ENCODE measurements at regions not wholly inside any gene's neighbourhood (a gene's known extent, or its start where the extent isn't known, plus 50 kb on each side); places are given as distances from the start of the nearest gene placed in this dataset.

DNA sequence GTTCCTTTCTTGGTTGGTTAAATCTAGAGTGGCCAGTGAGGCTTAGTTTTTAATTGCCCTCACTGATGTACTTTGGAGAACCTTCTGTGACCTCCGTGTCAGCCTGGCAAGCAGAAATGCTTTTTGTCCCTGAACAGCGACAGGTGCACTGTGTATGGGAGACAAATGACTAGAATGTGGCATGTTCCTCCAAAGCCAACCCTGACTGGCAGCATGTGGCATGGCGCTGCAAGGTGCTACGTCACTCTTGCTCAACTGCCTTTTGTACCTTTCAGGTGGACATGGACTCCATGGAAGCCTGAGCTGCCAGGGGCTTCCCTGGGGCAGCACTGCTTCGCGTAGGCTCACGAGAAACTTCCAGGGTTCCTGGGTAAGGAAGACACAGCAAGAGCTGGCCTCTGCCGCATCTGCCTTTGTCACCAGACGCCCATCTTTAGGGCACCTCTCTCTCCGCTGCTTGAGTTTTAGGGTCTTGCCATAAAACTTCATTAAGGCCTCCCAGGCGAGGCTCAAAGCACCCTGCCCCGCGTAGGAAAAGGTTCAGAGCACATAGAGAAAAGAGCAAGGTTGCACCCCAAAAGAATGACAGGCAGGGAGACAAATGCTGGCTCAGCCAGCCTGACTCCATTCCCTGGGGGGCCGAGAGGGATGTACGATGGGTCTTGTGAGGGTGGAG is 167.1 kb upstream of the SOX1 start:
- no peaks in the 10 kb centered on the region for H3K4me1 ChIP-seq (ENCODE audit: control insufficient read depth in 2 of 2, insufficient read depth in 2 of 2, low read length in 2 of 2)
- Mint-ChIP-seq H3K4me3 (no peak overlapping the region), H3K27ac (no peak overlapping the region)

DNA sequence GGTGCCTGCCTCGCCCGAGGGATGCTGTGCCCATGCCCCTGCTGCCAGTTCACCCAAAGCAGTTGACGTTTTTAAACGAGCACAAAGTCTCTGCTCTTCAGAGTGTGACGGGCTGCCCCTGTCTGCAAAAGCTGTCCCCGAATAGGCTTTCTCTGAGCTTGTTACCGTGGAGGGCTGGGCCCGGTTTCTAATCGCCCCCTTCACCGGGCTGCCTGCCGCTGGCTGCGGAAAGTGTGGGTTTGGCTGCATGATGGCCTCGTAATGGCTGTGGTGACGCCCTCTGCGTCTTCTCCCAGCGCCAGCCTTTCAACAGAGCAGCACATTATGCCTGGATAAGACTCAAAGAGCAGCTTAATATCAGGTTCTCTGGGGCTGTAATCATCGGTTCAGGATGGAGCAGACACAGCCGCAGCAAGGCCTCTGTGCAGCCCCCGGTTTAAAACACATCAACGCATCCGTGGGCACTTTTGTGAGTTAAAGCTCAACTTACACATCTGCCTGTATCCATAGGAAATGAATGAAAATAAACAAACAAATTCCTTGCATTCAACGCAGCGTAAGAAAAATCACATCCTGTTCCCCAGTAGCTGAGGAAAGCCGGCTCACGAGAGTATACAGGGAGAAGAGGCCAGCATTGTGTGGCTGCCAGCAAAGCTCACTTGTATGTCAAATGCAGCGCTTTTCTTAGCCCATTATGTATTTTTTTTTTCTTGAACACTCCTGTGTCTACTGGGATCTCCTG is 166.4 kb upstream of the SOX1 start:
- Histone ChIP-seq H3K9me3 (ENCODE audit: control insufficient read depth in 2 of 3, low read length in 3 of 3) (no peaks in the 10 kb centered on the region), H3K27me3 (ENCODE audit: control insufficient read depth in 2 of 2, insufficient read depth in 2 of 2, low read length in 2 of 2) (no peaks in the 10 kb centered on the region), H3K4me1 (ENCODE audit: control insufficient read depth in 2 of 2, insufficient read depth in 2 of 2, low read length in 2 of 2) (no peaks in the 10 kb centered on the region), H3K4me3 (ENCODE audit: low read length) (no peak overlapping the region), H3K27ac (ENCODE audit: low read depth, low read length) (no peak overlapping the region), H3K36me3 (ENCODE audit: control insufficient read depth in 2 of 3, insufficient read depth in 3 of 3, low read length in 3 of 3) (no peaks in the 10 kb centered on the region)
- Mint-ChIP-seq H3K27ac (no peak overlapping the region), H3K4me1 (peaks cover 0 to 2% (median 0%) of the 10 kb centered on the region in 7 donors), H3K27me3 (peaks cover 0 to 31% (median 19%) of the 10 kb centered on the region in 5 donors), H3K36me3 (no peaks in the 10 kb centered on the region), H3K9me3 (peaks cover 0 to 7% (median 0%) of the 10 kb centered on the region in 11 donors), H3K4me3 (no peak overlapping the region)
- no peak for ATAC-seq
- ChIA-PET CTCF (no interaction called here), POLR2A (no interaction called here)
- DNase-seq, result no peak
- intact Hi-C loops (cut with micrococcal nuclease), result no loop called here

More for the DNA sequence above, 167.1 kb upstream of the SOX1 start:
- no peak for DNase-seq
- Mint-ChIP-seq H3K9me3 (peaks cover 0 to 7% (median 2%) of the 10 kb centered on the region in 11 donors), H3K27me3 (peaks cover 0 to 34% (median 22%) of the 10 kb centered on the region in 5 donors), H3K36me3 (no peaks in the 10 kb centered on the region), H3K4me1 (no peaks in the 10 kb centered on the region)
- no peak overlapping the region for H3K4me3 ChIP-seq (ENCODE audit: low read length)
- H3K9me3 ChIP-seq (ENCODE audit: control insufficient read depth in 2 of 3, low read length in 3 of 3), result no peaks in the 10 kb centered on the region
- no peaks in the 10 kb centered on the region for H3K27me3 ChIP-seq (ENCODE audit: control insufficient read depth in 2 of 2, insufficient read depth in 2 of 2, low read length in 2 of 2)
- no peaks in the 10 kb centered on the region for H3K36me3 ChIP-seq (ENCODE audit: control insufficient read depth in 2 of 3, insufficient read depth in 3 of 3, low read length in 3 of 3)
- CTCF ChIA-PET, result no interaction called here
- no peak for ATAC-seq
- intact Hi-C loops (cut with micrococcal nuclease), result no loop called here
- no peak overlapping the region for H3K27ac ChIP-seq (ENCODE audit: low read depth, low read length)
- POLR2A ChIA-PET, result no interaction called here

DNA sequence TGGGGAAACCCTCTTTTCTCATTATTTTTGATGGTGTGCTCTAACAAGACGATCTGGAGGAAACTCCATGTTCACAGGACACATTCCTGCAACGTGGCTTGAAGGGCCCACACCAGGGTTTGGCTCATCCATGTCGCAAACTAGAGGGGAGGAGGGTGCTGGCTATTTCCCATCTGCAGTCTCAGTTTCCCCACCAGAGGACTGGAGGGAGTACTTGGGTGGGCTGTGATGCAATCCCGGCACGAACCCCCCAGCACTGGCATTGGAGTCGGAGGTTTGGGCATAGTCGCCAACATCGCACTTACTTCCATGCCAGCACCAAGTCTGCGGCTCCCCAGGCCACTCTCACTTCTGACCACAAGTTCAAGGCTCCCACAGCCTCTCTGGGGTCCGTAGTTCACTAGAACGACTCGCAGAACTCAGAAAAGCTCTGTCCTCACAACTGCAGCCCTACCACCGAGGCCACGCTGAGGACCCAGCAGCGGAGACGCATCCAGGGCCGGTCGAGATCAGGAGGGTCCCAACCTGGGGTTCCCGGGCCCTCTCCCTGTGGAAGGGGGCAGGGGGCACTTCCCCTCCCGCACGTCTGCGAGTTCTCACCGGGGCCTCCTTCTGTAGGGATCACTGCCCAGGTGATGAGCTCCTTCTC is 165.6 kb upstream of the SOX1 start:
- no peak for ATAC-seq
- Histone ChIP-seq H3K27me3 (ENCODE audit: control insufficient read depth in 2 of 2, insufficient read depth in 2 of 2, low read length in 2 of 2) (no peaks in the 10 kb centered on the region), H3K4me1 (ENCODE audit: control insufficient read depth in 2 of 2, insufficient read depth in 2 of 2, low read length in 2 of 2) (no peaks in the 10 kb centered on the region), H3K9me3 (ENCODE audit: control insufficient read depth in 2 of 3, low read length in 3 of 3) (no peaks in the 10 kb centered on the region), H3K36me3 (ENCODE audit: control insufficient read depth in 2 of 3, insufficient read depth in 3 of 3, low read length in 3 of 3) (no peaks in the 10 kb centered on the region), H3K27ac (ENCODE audit: low read depth, low read length) (no peak overlapping the region), H3K4me3 (ENCODE audit: low read length) (no peak overlapping the region)
- DNase-seq, result no peak
- Mint-ChIP-seq H3K27ac (no peak overlapping the region), H3K9me3 (peaks cover 0 to 3% (median 0%) of the 10 kb centered on the region in 11 donors), H3K36me3 (no peaks in the 10 kb centered on the region), H3K4me3 (no peak overlapping the region), H3K27me3 (peaks cover 0 to 22% (median 11%) of the 10 kb centered on the region in 5 donors), H3K4me1 (peaks cover 0 to 3% (median 0%) of the 10 kb centered on the region in 7 donors)
- CTCF ChIA-PET, result no interaction called here
- intact Hi-C loops (cut with micrococcal nuclease), result no loop called here
- POLR2A ChIA-PET, result no interaction called here

DNA sequence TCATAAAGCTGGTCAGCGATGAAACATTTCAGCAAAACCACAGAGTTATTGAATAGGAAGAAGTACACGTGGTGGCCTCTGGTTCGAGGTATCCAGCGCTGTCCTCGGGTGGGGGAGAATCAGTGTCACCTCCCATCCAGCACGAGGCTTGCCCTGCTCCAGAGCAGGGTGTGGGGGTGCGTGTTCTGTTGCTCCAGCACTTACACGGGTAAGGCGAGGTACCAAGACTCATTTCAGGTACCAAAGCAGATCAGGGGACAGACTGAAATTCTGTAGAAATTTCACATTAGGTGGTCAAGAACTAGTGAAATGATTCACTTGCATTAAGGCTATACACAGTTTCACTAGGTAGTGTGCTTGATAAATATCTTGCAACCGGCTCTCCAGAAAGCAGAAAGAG is 164.2 kb upstream of the SOX1 start:
- Mint-ChIP-seq H3K36me3 (no peaks in the 10 kb centered on the region), H3K27me3 (peaks cover 0 to 19% (median 5%) of the 10 kb centered on the region in 5 donors), H3K4me1 (peaks cover 0 to 3% (median 0%) of the 10 kb centered on the region in 7 donors), H3K9me3 (peaks cover 0 to 3% (median 0%) of the 10 kb centered on the region in 11 donors), H3K4me3 (no peak overlapping the region), H3K27ac (no peak overlapping the region)
- intact Hi-C loops (cut with micrococcal nuclease), result no loop called here
- ATAC-seq, result no peak
- Histone ChIP-seq H3K4me1 (ENCODE audit: control insufficient read depth in 2 of 2, insufficient read depth in 2 of 2, low read length in 2 of 2) (no peaks in the 10 kb centered on the region), H3K36me3 (ENCODE audit: control insufficient read depth in 2 of 3, insufficient read depth in 3 of 3, low read length in 3 of 3) (no peaks in the 10 kb centered on the region), H3K27ac (ENCODE audit: low read depth, low read length) (no peak overlapping the region), H3K9me3 (ENCODE audit: control insufficient read depth in 2 of 3, low read length in 3 of 3) (no peaks in the 10 kb centered on the region), H3K27me3 (ENCODE audit: control insufficient read depth in 2 of 2, insufficient read depth in 2 of 2, low read length in 2 of 2) (no peaks in the 10 kb centered on the region), H3K4me3 (ENCODE audit: low read length) (no peak overlapping the region)
- CTCF ChIA-PET, result no interaction called here
- POLR2A ChIA-PET, result no interaction called here
- no peak for DNase-seq

DNA sequence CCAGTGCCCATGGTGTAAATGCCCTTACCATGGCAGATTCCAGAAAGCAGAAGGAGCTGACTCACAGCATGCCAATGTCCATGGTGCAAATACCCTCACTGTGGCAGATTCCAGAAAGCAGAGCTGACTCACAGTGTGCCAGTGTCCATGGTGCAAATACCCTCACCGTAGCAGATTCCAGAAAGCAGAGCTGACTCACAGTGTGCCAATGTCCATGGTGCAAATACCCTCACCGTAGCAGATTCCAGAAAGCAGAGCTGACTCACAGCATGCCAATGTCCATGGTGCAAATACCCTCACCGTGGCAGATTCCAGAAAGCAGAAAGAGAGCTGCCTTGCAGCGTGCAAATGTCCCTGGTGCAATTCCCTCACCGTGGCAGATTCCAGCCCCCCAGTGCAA is 163.8 kb upstream of the SOX1 start:
- CTCF ChIA-PET, result no interaction called here
- H3K9me3 ChIP-seq (ENCODE audit: control insufficient read depth in 2 of 3, low read length in 3 of 3), result no peaks in the 10 kb centered on the region
- H3K4me3 Mint-ChIP-seq, result no peak overlapping the region
- DNase-seq (no peak), ATAC-seq (no peak)
- H3K27me3 ChIP-seq (ENCODE audit: control insufficient read depth in 2 of 2, insufficient read depth in 2 of 2, low read length in 2 of 2), result no peaks in the 10 kb centered on the region
- H3K4me3 ChIP-seq (ENCODE audit: low read length), result no peak overlapping the region
- H3K9me3 Mint-ChIP-seq, result peaks cover 0 to 3% (median 0%) of the 10 kb centered on the region in 11 donors
- H3K27ac Mint-ChIP-seq, result no peak overlapping the region
- H3K36me3 ChIP-seq (ENCODE audit: control insufficient read depth in 2 of 3, insufficient read depth in 3 of 3, low read length in 3 of 3), result no peaks in the 10 kb centered on the region
- POLR2A ChIA-PET, result no interaction called here
- H3K4me1 ChIP-seq (ENCODE audit: control insufficient read depth in 2 of 2, insufficient read depth in 2 of 2, low read length in 2 of 2), result no peaks in the 10 kb centered on the region
- peaks cover 0 to 16% (median 3%) of the 10 kb centered on the region in 5 donors for H3K27me3 Mint-ChIP-seq
- H3K36me3 Mint-ChIP-seq, result no peaks in the 10 kb centered on the region
- H3K4me1 Mint-ChIP-seq, result peaks cover 0 to 3% (median 0%) of the 10 kb centered on the region in 7 donors
- intact Hi-C loops (cut with micrococcal nuclease), result no loop called here
- no peak overlapping the region for H3K27ac ChIP-seq (ENCODE audit: low read depth, low read length)

DNA sequence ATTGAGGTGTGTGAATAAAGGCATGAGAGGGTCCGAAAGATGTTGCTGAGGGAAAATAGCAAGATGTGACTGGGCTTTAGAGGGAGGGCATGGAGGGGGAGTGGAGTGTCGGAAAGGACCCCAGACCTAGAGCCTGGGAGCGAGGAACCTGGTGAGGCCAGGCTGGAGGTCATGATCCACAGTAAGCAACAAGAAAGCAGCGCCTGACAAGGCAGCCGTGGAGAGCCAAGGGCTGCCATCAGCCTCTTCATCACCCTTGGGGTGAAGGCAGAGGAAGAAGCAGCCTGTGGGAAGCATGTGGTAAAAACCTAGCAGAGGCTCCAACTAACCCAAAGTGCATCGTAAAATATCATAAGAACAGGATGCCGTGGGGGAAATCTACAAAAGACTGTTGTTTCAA is 162.8 kb upstream of the SOX1 start:
- no peak for ATAC-seq
- Mint-ChIP-seq H3K27ac (no peak overlapping the region), H3K27me3 (peaks cover 0 to 24% (median 3%) of the 10 kb centered on the region in 5 donors), H3K4me3 (no peak overlapping the region), H3K36me3 (no peaks in the 10 kb centered on the region), H3K4me1 (peaks cover 0 to 3% (median 0%) of the 10 kb centered on the region in 7 donors), H3K9me3 (peaks cover 0 to 3% (median 0%) of the 10 kb centered on the region in 11 donors)
- Histone ChIP-seq H3K36me3 (ENCODE audit: control insufficient read depth in 2 of 3, insufficient read depth in 3 of 3, low read length in 3 of 3) (no peaks in the 10 kb centered on the region), H3K4me1 (ENCODE audit: control insufficient read depth in 2 of 2, insufficient read depth in 2 of 2, low read length in 2 of 2) (no peaks in the 10 kb centered on the region), H3K4me3 (ENCODE audit: low read length) (no peak overlapping the region), H3K27ac (ENCODE audit: low read depth, low read length) (no peak overlapping the region), H3K9me3 (ENCODE audit: control insufficient read depth in 2 of 3, low read length in 3 of 3) (no peaks in the 10 kb centered on the region), H3K27me3 (ENCODE audit: control insufficient read depth in 2 of 2, insufficient read depth in 2 of 2, low read length in 2 of 2) (no peaks in the 10 kb centered on the region)
- ChIA-PET POLR2A (no interaction called here), CTCF (no interaction called here)
- no peak for DNase-seq
- intact Hi-C loops (cut with micrococcal nuclease), result no loop called here

Data from naive thymus-derived CD4-positive, alpha-beta T cell (primary cell).